ENCODE measurements at regions not wholly inside any gene's neighbourhood (a gene's known extent, or its start where the extent isn't known, plus 50 kb on each side); places are given as distances from the start of the nearest gene placed in this dataset.
"Not testable (repeated sequence)": the region's sequence is repeated elsewhere in the genome, so short reads cannot be mapped to it uniquely, and the experiment has no call there.

DNA sequence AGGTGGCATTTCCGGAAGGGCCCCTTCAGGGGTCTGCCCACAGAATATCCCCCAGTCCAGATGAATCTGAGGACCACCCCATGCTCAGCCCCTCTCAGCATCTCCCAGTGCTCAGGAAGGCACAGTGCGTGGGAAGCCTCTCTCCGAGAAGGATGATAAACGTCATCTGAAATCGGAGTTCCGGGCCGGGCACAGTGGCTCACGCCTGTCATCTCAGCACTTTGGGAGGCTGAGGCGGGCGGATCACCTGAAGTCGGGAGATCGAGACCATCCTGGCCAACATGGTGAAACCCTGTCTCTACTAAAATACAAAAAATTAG is 74.5 kb upstream of the PPP1R26 start:
- not testable (repeated sequence) for TF ChIP-seq EZH2phosphoT487 (conservative IDR thresholded peaks at IDR 0.05; ENCODE audit: low read length); CTCF (IDR thresholded peaks at IDR 0.05; ENCODE audit: insufficient read depth, low read length, poor library complexity, severe bottlenecking)
